Activated CD4-positive, alpha-beta T cell treated with anti-CD3 and anti-CD28 coated beads for 48 hours (primary cell): ENCODE measurements at regions not wholly inside any gene's neighbourhood (a gene's known extent, or its start where the extent isn't known, plus 50 kb on each side); places are given as distances from the start of the nearest gene placed in this dataset.
"Not testable (repeated sequence)": the region's sequence is repeated elsewhere in the genome, so short reads cannot be mapped to it uniquely, and the experiment has no call there.

Experiments
- DNase-seq: peaks from one replicate; pipeline ENCODE4 v3.0.0-alpha.2; 2020

GRCh38 chr1:5191470-5191869, 537.1 kb downstream of the AJAP1 start:
- no peak for DNase-seq

- no peak for DNase-seq
Observed at GRCh38 chr1:5189384-5189783, 535.0 kb downstream of the AJAP1 start.

GRCh38 chr1:5165762-5166161, 511.4 kb downstream of the AJAP1 start:
- DNase-seq = no peak

GRCh38 chr1:5164158-5164557, 509.7 kb downstream of the AJAP1 start:
- peak; percentile 35 for DNase-seq

GRCh38 chr1:5161372-5161771, 507.0 kb downstream of the AJAP1 start:
- DNase-seq = no peak

GRCh38 chr1:5157175-5157574, 502.8 kb downstream of the AJAP1 start:
- no peak for DNase-seq

GRCh38 chr1:5156416-5157120, 502.2 kb downstream of the AJAP1 start:
- no peak for DNase-seq

GRCh38 chr1:5151511-5151910, 497.1 kb downstream of the AJAP1 start:
- DNase-seq = no peak

- no peak for DNase-seq
Observed at GRCh38 chr1:5150191-5150590, 495.8 kb downstream of the AJAP1 start.

GRCh38 chr1:5147806-5148205, 493.4 kb downstream of the AJAP1 start:
- DNase-seq = no peak

- DNase-seq = no peak
Observed at GRCh38 chr1:5142389-5142788, 488.0 kb downstream of the AJAP1 start.

- DNase-seq = no peak
Observed at GRCh38 chr1:5141750-5142149, 487.3 kb downstream of the AJAP1 start.

GRCh38 chr1:5140962-5141361, 486.6 kb downstream of the AJAP1 start:
- DNase-seq = no peak

- DNase-seq = no peak
Observed at GRCh38 chr1:5140136-5140535, 485.7 kb downstream of the AJAP1 start.

- DNase-seq = no peak
Observed at GRCh38 chr1:5129746-5130355, 475.4 kb downstream of the AJAP1 start.

- DNase-seq = no peak
Observed at GRCh38 chr1:5125208-5125607, 470.8 kb downstream of the AJAP1 start.

- DNase-seq = no peak
Observed at GRCh38 chr1:5120559-5120958, 466.1 kb downstream of the AJAP1 start.

- DNase-seq = no peak
Observed at GRCh38 chr1:5119366-5120234, 465.2 kb downstream of the AJAP1 start.

- not testable (repeated sequence) for DNase-seq
Observed at GRCh38 chr1:5118771-5119170, 464.4 kb downstream of the AJAP1 start.

- not testable (repeated sequence) for DNase-seq
Observed at GRCh38 chr1:5118292-5118691, 463.9 kb downstream of the AJAP1 start.

GRCh38 chr1:5111581-5111980, 457.2 kb downstream of the AJAP1 start:
- DNase-seq = no peak

GRCh38 chr1:5110508-5110907, 456.1 kb downstream of the AJAP1 start:
- DNase-seq = no peak

- DNase-seq = no peak
Observed at GRCh38 chr1:5109633-5110032, 455.2 kb downstream of the AJAP1 start.

- DNase-seq = no peak
Observed at GRCh38 chr1:5108740-5109139, 454.3 kb downstream of the AJAP1 start.
